NCI-H2107 treated with DMSO at 0.1 percent for 48 hours (cell line): ENCODE measurements at regions not wholly inside any gene's neighbourhood (a gene's known extent, or its start where the extent isn't known, plus 50 kb on each side); places are given as distances from the start of the nearest gene placed in this dataset.
A peak's percentile ranks its signal among the peaks of the same experiment; 100 is the strongest.

Experiments used
- DNase-seq: peaks from one replicate; lab custom pipeline; 2025; ENCODE audit not compliant: unreplicated experiment; lab: John Stamatoyannopoulos, UW

DNA sequence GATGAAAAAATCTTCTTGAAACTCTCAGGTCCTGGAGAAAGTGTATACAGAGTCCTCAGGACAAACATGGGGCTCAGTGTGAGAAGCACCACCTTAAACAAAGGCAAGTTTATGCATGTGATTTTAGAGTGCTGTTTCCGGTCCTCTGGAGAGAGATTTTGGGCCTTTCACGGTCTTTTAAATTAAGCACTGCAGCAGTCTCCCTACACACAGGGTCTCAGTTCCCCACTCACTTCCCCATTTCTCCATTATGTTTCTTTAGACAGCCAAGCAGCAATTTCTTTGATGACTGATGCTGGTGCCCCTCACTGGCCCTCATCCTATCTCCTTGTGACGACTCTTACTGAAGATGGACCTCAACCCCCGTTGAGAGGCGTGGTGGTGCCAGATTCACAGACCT is 220.2 kb upstream of the CLINT1 start:
- no peak for DNase-seq

DNA sequence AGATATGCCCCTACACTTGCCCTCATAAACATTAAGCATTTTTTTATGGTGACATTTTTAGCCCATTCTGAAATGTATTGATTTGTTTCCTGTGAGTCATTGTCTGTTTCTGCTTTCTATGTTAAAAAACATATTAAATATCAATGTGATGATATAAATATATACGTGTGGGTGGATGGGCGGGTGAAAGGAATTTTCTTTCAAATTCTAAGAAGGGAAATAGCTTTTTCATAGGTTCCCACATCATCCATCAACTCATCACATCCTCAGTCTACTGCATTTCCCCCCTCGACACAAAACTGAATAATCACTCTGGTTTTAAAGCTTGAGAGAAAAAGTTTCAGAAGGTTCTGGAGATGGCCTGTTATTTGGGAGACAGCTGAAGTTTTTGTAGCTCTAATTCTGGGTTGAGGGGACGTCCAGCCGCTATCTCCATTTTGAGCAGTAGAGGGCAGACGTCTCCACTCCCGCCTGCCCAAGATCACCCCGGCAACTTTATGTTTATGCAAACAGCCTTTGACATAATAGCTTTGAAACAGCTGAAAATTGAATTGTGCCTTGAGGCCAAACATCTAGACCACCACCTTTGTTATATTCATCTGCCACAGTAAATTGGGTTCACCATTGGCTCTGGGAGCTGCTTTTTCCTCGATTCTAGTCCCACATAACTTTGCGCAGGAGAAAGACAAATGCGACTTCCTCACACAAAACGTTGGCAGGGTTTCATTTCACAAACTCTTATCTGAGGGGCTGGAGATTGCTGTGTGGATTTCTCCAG is 216.2 kb upstream of the CLINT1 start:
- DNase-seq = peak; percentile 19

DNA sequence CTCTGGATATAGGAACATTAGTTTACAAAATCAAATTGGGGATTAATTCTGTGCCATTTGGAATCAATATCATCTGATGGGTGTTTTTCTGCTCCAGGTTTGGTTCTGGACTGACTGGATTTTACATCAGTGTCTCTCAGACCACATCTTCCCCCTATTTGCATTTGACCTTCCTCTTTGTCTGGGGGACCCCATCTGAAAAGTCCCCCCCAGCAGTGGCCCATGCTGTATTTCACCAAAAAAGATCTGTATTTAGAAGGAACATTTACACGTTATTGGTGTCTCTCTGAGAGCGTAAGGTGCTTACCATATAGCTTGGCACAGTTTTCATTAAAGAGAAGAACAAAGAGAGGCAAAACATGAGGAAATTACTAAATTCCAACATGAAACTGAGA is 215.6 kb upstream of the CLINT1 start:
- DNase-seq = no peak

DNA sequence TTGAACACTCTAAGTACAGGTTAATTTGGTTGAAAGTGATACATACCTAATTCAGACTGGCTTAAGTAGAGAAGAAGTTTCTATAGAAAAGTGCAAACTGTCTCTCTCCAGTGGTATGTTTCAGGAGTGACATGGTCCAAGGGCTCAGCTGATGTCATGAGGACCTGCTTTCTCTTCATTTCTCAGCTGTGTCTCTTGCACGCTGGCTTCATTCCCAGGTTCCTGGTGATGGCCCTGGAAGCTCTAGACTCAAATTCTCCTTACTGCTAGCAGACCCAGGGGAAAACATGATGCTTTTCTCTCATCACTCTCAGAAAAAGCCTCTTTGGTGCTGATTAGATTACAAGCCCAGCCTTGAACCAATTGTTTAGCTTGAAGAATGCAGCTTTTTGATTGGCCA is 211.9 kb upstream of the CLINT1 start:
- no peak for DNase-seq

DNA sequence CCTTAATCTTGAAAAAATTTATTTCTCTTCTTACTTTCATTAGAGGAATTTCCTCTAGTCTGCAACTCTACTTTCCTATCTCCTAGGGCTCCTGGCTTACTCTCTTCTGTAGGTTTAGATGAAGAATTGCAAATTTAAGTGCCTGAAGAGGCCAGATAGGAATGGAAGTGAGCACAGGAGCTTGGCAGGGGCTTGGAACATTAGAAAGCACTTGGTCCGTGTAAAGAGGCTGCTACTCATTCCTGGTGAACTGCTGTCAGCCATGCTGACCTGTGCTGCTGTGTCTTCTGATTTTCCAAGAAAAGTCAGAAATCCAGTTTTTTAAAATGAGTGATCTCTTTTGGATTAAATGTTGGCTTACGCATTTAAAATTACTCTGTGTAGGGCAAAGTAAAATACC is 210.9 kb upstream of the CLINT1 start:
- DNase-seq = no peak

DNA sequence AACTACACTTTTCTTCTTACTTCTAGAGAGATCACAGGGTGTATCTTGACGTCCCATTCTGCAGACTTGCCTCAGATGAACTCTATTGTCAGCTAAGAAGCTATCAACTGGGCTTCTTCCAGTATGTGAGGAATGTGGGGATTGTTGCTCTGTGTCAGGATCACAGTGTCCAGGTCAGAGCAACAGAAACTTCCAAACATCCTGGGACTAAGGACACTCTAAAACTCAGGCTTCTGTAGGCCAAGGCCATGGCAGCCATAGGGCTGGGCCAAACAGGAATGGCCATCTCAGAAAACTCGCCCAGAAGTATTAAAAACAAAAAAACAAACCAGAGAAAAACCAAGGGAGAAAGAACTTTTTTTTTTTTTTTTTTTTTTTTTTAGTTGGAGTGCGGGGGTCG is 210.0 kb upstream of the CLINT1 start:
- DNase-seq = no peak

DNA sequence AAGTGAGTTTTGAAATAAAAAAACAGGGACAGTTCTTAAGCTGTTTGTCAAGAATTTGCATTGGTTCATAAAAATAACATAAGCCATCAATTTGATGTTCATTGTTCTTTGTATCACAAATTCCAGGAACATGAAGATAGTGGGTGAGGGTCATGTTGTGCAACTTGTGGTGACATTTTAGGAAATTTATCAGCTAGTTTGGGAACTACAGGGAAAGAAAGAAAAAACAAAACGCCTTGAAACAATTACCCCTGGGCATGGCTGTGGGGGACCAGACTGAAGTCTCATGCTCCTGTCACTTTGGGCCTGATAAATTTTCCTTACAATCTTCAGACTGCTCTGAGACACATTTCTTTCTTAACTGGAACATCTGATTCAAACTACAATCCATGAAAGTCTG is 207.1 kb upstream of the CLINT1 start:
- DNase-seq = no peak

DNA sequence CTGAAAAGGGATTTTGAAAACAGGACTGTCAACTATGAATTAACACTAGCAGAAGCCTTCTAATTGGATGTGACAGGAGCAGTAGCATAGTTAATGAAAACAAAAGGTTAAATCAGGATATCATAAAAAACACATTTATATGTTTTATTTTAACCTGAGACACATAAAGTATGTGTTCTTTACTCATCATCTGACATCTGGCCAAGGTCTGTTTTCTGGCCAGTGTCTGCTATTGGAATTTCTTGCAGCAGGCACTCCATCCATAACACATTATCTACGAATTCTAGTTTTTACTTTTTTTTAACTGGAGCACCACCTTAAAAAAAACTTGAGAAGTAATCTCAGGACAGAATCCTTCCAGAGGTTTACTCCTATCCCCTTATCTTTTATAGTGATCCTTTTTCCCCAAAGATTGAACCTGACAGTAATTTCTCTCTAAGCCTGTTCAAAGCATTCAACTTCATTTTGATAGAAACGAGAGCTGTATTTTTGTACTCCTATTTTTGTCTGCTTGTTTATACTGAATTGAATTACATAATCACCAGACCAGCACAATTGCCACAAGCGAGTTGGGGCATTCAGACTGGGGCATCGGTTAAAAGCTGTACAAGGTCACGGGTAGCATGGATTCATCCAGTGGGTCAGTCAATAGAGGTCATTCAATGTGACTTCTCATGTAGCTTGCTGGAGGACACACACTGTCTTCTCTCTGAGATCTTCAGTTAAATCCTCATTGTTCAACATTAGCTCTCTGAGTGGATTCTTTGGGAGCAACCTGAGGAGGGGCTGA is 205.6 kb upstream of the CLINT1 start:
- no peak for DNase-seq

DNA sequence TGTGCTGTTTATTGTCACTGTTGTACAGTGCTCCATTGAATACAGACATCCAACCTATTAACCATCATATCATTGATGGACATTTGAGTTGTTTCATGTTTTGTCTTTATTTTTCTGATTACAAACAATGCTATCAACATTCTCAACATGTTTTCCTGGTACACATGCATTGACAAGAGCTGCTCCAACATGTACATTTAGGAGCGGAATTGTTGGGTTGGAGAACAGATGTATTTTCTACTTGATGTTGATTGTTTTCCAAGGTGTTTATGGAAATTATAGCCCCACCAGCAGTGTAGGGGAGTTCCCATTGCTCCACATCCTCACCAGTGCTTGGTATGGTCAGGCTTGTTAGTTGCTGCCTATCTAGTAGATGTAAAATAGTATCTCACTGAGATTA is 204.1 kb upstream of the CLINT1 start:
- no peak for DNase-seq

DNA sequence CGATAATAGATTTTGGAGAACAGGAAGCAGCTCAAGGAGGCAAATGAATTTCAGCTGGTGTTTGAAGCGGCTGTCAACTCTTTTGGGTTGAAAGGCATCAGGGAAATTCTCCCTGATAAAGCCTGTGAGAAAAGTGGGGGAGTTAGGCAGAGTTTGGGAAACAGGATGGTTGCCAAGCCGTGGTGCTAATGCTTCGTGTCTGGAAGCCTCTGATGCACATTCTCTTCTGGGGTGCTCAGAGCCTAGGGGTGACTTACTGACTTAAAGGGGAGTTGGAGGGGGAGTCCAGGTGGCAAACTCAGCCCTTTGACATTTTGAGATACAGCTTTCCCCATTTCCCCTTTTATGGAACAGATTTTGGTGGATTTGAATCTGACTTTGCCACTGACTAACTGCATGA is 202.5 kb upstream of the CLINT1 start:
- no peak for DNase-seq

DNA sequence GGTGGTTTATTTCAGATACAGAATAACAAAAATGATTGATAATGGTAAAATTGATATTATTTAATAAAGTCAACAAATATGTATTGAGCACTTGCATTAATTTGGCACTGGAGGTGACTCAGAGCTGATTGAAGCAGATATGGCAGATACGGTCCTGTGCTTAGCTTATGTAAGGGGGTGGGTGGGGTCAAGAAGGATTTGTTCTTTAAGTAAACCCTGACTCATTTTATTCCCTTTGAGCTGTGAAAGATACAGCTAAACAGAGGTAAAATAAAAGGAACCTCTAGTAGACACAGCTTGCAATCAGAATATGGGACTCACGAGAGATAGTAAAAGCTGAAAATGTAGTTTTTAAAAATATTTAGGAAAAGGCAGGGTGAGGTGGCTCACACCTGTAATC is 201.3 kb upstream of the CLINT1 start:
- no peak for DNase-seq

DNA sequence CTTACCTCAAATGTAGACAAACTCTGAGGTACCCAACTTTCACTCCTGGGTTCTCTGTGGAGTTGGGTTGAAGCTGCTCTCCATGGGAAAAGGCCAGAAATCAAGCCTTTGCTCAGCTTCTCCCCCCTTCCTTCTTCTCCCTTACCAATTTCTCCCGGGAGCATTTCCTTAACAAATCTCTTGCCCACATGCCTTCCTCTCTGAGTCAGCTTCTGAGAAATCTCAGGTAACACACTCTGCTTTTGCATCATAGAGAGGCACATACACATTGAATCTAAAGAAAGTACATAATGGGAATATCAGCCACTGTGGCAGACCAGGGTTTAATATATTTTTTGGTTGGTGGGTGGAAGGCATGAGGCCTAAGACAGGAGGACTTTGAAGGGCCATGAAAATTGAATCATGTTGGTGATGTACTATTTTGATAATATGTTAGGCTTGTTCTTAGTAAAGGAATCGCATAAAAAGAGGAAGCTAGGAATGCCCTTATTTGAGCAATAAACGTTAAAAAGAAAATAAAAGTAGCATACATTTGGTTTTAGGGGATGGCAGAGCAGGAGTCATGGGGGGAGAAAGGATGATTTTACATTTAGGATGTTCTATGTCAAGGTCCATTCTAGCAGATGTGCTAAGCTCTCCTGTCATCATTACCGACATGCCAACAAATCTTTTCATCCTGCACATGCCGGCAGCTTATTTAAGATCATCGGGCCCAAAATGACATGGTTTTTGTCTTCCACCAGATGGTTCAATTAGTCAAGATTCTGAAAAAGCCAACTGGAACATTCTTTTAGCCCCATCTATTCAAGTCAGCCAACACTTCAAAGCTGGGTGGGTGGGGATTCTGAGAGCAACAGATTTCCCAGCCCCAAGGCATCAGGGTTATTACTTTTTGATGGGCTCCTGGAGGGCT is 199.5 kb upstream of the CLINT1 start:
- no peak for DNase-seq

DNA sequence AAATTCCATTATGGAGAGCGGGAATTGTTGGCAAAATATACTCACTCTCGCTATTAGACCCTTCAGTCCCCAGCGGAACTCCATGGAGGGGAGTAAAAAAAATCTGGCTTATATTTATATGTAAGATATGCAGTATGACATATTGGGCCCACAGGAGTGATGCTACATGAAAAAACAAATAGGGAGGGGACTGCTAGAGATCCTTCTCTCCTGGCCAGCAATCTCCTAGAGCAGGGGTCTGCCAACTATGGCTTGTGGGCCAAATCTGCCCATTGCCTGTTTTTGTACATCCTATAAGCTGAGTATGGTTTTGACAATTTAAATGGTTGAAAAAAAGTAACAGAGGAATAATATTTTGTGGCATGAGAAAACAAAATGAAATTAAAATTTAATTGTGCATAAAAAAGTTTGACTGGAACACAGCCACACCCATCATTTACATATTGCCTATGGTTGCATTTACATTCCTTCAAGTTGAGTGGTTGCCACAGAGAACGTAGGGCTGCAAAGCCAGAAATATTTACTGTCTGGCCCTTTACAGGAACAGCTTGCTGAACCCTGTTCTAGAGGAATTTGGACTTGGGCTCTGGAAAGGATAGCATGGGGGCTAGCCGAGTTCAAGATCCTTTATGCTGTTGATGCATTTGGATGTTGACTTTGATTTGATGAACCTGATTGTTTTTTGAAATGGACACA is 197.3 kb upstream of the CLINT1 start:
- DNase-seq = no peak

DNA sequence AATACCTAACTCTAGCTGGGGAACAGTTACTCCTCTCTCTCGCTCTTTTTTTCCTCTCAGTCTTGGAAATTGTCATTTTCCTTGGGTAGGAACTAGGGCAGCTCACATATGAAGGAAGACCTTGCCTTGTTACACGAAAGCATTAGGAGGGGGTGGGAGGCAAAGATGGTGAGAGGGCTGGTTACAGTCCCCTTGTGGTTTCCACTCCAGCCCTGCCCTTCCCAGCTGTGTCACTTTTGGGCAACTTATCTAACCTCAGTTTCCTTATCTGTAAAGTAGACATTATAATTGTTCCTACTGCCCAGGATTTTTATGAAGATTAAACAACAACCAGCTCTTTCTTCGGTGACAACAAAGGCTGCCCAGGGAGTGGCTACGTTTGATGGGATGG is 196.2 kb upstream of the CLINT1 start:
- no peak for DNase-seq

DNA sequence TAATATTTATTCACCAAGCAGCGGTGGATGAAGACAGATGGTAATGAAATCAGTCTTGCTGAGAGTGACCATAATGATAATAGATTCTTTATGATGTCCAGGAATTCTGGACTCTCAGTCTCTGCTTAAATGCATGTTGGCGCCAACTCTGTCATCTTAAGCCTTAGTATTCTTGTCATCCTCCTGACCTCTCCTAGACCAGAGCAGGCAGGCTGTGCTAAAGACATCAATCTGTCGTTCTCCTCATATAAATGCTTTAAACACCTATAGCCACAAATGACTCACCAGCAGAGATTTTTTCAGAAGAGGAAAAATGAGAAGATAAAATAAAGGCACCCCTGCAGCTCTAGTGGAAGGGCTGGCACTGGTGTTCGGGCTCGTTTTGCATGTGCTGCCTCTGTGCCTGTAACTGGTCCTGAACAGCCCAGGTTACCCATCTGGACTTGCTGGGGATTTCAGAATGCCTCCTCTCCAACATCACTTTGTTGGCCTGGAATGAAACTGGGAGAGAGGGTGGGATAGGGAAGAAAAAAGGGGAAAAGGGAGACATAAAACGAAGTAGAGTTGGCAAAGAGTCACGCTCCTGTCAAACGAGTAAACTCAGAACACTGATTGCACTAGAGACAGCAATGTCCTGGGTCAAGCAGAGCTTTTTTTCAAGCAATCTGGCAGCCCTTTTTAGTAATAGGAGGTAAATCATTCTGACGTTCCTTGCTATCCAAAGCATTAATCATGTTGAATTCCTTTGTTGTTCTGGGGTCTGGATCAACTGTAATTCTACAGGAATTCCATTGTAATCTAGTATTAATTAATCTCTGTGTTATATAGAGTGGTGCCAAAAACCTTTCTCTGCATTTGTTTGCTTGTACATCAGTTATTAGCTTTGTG is 195.5 kb upstream of the CLINT1 start:
- DNase-seq = no peak

DNA sequence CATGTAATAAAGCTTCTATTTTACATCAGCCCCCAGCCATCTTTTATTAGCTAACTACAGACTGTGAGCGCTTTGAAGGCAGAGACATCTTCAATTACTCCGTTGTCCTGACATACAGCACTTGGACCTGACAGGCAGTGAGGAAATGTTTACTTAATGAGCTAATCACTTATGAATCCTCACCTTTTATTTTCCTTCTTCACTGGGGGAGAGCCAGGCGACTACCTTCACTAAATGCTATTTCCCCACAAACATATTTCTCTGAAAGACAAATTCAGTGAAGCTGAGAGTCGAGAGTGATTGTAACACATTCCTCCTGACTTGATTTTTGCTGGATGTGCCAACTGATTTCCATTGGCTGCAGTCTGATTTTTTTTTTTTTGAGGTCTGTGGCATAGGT is 192.1 kb upstream of the CLINT1 start:
- no peak for DNase-seq

DNA sequence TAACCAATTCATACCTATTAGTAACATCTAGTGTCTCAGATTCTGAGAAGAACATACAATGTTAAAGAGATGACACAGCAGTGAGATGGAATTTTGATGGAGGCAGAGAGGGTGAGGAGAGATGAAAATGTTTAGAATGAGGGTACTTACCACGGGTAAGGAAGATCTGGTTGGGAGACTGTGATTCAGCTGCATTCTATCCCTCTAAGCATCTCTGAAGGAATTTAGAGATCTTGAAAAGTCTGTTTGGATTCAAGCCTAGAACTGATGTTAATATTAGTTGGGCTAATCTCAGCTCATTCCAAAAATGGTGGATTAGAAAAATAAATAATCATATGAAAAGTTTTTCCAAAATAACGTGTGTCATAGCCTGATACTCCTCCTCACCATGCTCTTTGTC is 191.5 kb upstream of the CLINT1 start:
- DNase-seq = no peak

DNA sequence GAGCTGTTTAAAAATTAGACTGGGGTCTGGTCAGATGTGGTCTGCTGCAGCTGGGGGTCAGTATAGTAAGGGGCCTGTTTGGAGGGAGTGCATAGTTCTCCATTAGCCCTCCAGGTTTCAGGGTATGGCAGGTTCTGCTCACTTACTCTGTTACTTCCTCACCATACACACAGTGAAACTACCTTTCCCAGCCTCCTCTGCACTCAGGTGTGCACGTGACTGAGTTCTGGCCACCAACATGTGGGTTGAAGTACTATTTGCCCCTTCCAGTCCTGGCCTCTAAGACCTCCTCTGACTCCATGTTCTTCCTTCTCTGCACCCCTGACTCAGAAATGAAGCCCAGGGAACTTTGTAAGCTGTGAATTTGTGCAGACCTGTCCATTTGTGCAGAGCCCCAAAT is 190.5 kb upstream of the CLINT1 start:
- no peak for DNase-seq

DNA sequence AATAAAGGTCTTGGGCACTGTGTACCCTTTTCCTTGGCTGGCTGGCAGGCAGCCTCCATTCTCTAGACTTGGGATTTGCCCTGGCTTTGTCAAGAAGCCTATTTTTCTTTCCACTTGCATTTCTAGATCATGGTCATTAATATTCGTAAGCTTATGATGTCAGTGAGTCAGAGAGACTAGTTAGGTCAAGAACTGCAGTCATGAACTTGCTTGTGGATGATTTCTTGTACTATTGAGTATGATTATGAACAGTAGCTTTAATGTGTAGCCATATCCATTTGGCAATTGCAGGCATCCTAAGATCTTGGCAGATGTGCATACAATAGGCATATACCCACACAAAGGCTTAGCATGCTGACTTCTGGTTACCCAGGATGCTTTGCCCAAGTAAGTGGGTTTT is 186.8 kb upstream of the CLINT1 start:
- no peak for DNase-seq

DNA sequence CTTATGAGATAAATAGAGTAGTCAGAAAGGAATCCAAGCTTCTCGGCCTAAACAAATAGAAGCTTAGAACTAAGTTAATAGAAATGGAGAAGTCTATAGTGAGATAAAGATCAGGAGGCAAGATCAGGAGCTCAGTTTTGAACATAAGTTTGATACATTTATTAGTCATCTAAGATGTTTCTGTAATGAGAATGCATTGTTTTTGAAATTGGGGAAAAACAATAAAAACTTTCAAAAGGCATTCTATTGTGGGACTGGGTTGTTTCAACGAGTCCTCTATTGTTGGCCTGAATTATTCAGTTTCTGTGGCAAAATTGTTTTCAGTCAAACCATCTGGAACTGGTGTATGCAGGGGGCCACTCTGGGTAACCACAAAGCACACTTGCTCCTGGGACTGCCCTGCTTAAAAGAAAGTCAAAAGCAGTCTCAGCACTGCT is 181.0 kb upstream of the CLINT1 start:
- DNase-seq = no peak
